PC-3 (cell line): ENCODE measurements at regions not wholly inside any gene's neighbourhood (a gene's known extent, or its start where the extent isn't known, plus 50 kb on each side); places are given as distances from the start of the nearest gene placed in this dataset.
"Not testable (repeated sequence)": the region's sequence is repeated elsewhere in the genome, so short reads cannot be mapped to it uniquely, and the experiment has no call there.

ENCODE experiments used
- ATAC-seq: fragments of 200-7000 bp; cut with Tn5 transposase; 2 replicates; pipeline ENCODE4 v1.9.1; 2020; ENCODE audit warnings: mild to moderate bottlenecking, moderate library complexity
- BruUV-seq: library from RNA; stranded (reverse); fragments of 400-500 nt; replicated peaks from 2 replicates; lab custom pipeline; 2021; lab: Mats Ljungman, UMichigan
- CTCF ChIA-PET: fragments of 300-600 bp; sonication (Branson Sonifier 250); formaldehyde crosslinking; loops from one replicate; lab custom pipeline; 2022; ENCODE audit warnings: antibody characterized with exemption; lab: Charles Lee
- POLR2A ChIA-PET: fragments of 300-600 bp; sonication (Branson Sonifier 250); formaldehyde crosslinking; loops from one replicate; lab custom pipeline; 2022; ENCODE audit warnings: antibody characterized with exemption; ENCODE audit not compliant: unreplicated experiment; lab: Charles Lee
- DNase-seq: peaks from one replicate; pipeline ENCODE4 v3.0.0-alpha.2; 2015
- H2AFZ ChIP-seq: fragments of 300-600 bp; sonication (generic); 2 replicates; pipeline ENCODE4 v1.6.0; 2016; ENCODE audit warnings: antibody characterized with exemption, low read length
- H3F3A ChIP-seq: fragments of 300-600 bp; sonication (generic); one replicate; pipeline ENCODE4 v1.6.0; 2017; ENCODE audit warnings: antibody characterized with exemption, low read length, control low read depth, mild to moderate bottlenecking; ENCODE audit not compliant: unreplicated experiment
- H3K27ac ChIP-seq: fragments of 300-600 bp; sonication (generic); 2 replicates; pipeline ENCODE4 v1.5.1; 2016; ENCODE audit warnings: mild to moderate bottlenecking, low read length
- H3K27me3 ChIP-seq: fragments of 300-600 bp; sonication (generic); 2 replicates; pipeline ENCODE4 v1.6.1; 2016; ENCODE audit warnings: low read length, mixed read lengths
- H3K36me3 ChIP-seq: fragments of 300-600 bp; sonication (generic); 2 replicates; pipeline ENCODE4 v1.6.1; 2016; ENCODE audit warnings: low read depth, mixed run types, low read length, mixed read lengths
- H3K4me1 ChIP-seq: fragments of 300-600 bp; sonication (generic); 2 replicates; pipeline ENCODE4 v1.5.1; 2016; ENCODE audit warnings: low read length; ENCODE audit not compliant: insufficient read depth
- H3K4me2 ChIP-seq: fragments of 300-600 bp; sonication (generic); 2 replicates; pipeline ENCODE4 v1.6.0; 2016; ENCODE audit warnings: low read length
- H3K4me3 ChIP-seq: fragments of 300-600 bp; sonication (generic); 2 replicates; pipeline ENCODE4 v1.5.1; 2016; ENCODE audit warnings: mild to moderate bottlenecking, low read length, mixed read lengths
- H3K79me2 ChIP-seq: fragments of 300-600 bp; sonication (generic); 2 replicates; pipeline ENCODE4 v1.6.1; 2017; ENCODE audit warnings: low read length, mixed read lengths
- H3K9ac ChIP-seq: fragments of 300-600 bp; sonication (generic); 2 replicates; pipeline ENCODE4 v1.6.0; 2016; ENCODE audit warnings: mild to moderate bottlenecking, low read length
- H3K9me2 ChIP-seq: fragments of 300-600 bp; sonication (generic); replicated peaks from 2 replicates; pipeline ENCODE4 v1.6.1; 2016; ENCODE audit warnings: mixed run types, low read length, mixed read lengths
- H3K9me3 ChIP-seq: fragments of 300-600 bp; sonication (generic); 2 replicates; pipeline ENCODE4 v1.6.1; 2016; ENCODE audit warnings: low read length, mixed read lengths
- H4K20me1 ChIP-seq: fragments of 300-600 bp; sonication (generic); 2 replicates; pipeline ENCODE4 v1.6.1; 2016; ENCODE audit warnings: low read length, mixed read lengths
- intact Hi-C: fragments of 100-400 bp; cut with micrococcal nuclease; formaldehyde crosslinking; loops from 2 replicates; pipeline ENCODE4 v1.9.0; 2023

GRCh38 chr21:7774219-7774618, 2747.2 kb upstream of the TPTE start:
- CTCF ChIA-PET, H3K4me3 ChIP-seq, H3K36me3 ChIP-seq, H3K27me3 ChIP-seq, DNase-seq, H3K27ac ChIP-seq, BruUV-seq, H3K4me2 ChIP-seq, ATAC-seq, H2AFZ ChIP-seq, POLR2A ChIA-PET, H4K20me1 ChIP-seq, intact Hi-C loops, H3F3A ChIP-seq, H3K9me2 ChIP-seq, H3K79me2 ChIP-seq, H3K4me1 ChIP-seq, H3K9me3 ChIP-seq, H3K9ac ChIP-seq: not testable (repeated sequence)

DNA sequence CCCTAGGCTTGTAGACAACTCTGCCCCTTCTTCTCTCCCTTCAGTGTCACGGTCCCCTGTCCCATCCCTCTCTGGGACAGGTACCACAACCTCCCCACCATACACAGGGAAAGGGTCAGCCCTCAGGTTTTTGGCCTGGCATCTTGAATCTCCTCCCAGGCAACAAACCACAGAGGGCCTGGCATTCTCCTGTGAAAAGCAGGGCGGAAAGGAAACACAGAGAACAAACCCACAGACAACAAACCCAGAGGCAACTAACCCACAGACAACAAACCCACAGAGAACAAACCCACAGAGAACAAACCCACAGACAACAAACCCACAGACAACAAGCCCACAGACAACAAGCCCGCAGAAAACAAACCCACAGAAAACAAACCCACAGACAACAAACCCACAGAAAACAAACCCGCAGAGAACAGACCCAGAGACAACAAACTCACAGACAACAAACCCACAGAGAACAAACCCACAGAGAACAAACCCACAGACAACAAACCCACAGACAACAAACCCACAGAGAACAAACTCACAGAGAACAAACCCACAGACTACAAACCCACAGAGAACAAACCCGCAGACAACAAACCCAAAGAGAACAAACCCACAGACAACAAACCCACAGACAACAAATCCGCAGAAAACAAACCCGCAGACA, 2745.9 kb upstream of the TPTE start:
- POLR2A ChIA-PET, H4K20me1 ChIP-seq, H3K4me1 ChIP-seq, ATAC-seq, CTCF ChIA-PET, H3K4me3 ChIP-seq, H3F3A ChIP-seq, H3K9me3 ChIP-seq, BruUV-seq, H3K36me3 ChIP-seq, H2AFZ ChIP-seq, H3K27ac ChIP-seq, H3K9me2 ChIP-seq, H3K9ac ChIP-seq, H3K27me3 ChIP-seq, intact Hi-C loops, H3K4me2 ChIP-seq, H3K79me2 ChIP-seq: not testable (repeated sequence)
- DNase-seq = peak; percentile 0

DNA sequence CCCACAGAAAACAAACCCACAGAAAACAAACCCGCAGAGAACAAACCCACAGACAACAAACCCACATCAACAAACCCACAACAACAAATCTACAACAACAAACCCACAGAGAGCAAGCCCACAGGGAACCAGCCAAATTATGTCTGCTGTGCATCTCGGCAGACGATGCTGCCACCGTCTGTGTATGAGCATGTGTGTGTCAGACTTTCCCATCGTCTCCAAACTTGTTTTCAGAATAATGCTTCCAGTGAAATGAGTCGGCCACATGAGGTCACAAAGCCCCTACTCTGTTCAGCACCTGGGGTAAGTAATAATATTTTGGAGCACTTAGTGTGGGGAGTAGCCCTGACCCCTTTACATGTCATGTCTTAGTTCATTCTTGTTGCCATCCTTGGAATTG, 2745.3 kb upstream of the TPTE start:
- H3F3A ChIP-seq, POLR2A ChIA-PET, H3K4me2 ChIP-seq, H3K36me3 ChIP-seq, H3K4me1 ChIP-seq, DNase-seq, BruUV-seq, H3K79me2 ChIP-seq, H4K20me1 ChIP-seq, H3K27ac ChIP-seq, H3K9ac ChIP-seq, H3K4me3 ChIP-seq, H3K27me3 ChIP-seq, CTCF ChIA-PET, H3K9me3 ChIP-seq, H2AFZ ChIP-seq, intact Hi-C loops, ATAC-seq, H3K9me2 ChIP-seq: not testable (repeated sequence)

GRCh38 chr21:7776622-7777021, 2744.8 kb upstream of the TPTE start:
- H3K9me2 ChIP-seq, H3K36me3 ChIP-seq, H3F3A ChIP-seq, CTCF ChIA-PET, ATAC-seq, H4K20me1 ChIP-seq, H3K4me1 ChIP-seq, BruUV-seq, H2AFZ ChIP-seq, H3K4me2 ChIP-seq, DNase-seq, H3K27ac ChIP-seq, H3K79me2 ChIP-seq, H3K27me3 ChIP-seq, intact Hi-C loops, H3K9ac ChIP-seq, POLR2A ChIA-PET, H3K4me3 ChIP-seq, H3K9me3 ChIP-seq: not testable (repeated sequence)

- H3K9me3 ChIP-seq, H2AFZ ChIP-seq, H3K9ac ChIP-seq, H3K9me2 ChIP-seq, ATAC-seq, H3K27ac ChIP-seq, H3F3A ChIP-seq, CTCF ChIA-PET, H4K20me1 ChIP-seq, POLR2A ChIA-PET, BruUV-seq, DNase-seq, H3K79me2 ChIP-seq, intact Hi-C loops, H3K36me3 ChIP-seq, H3K4me3 ChIP-seq, H3K4me2 ChIP-seq, H3K4me1 ChIP-seq, H3K27me3 ChIP-seq: not testable (repeated sequence)
Measured at GRCh38 chr21:7777289-7777688, 2744.1 kb upstream of the TPTE start.

DNA sequence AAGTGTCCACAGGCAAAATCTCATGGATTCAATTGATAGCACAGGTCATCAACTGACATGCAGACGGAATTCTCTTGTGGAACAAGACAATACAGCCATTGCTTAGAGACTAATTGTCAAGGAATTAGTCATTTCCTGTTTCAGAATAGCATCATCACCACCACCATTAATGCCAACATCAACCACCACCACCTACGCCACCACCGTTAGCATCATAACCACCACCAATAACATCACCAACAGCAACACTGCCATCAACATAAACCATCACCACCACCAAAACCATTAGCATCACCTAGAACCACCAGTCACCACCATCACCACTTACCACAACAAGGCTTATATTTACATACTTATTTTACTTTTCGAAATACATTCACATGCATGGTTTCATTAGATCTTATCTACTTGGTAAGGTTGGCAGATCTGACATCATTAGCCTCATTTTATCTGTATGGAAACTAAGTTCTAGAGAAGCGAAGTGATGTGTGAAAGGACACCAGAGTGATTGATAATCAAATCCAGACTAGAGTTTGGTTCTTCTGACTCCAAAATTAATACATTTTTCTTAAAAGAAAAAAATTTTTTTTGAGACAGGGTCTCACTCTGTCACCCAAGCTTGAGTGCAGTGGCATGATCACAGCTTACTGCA, 2733.8 kb upstream of the TPTE start:
- H3K9me3 ChIP-seq, H3K27ac ChIP-seq, H3K79me2 ChIP-seq, H3F3A ChIP-seq, H3K9me2 ChIP-seq, POLR2A ChIA-PET, DNase-seq, H3K9ac ChIP-seq, H3K4me3 ChIP-seq, H3K36me3 ChIP-seq, H3K4me1 ChIP-seq, BruUV-seq, H3K4me2 ChIP-seq, CTCF ChIA-PET, H4K20me1 ChIP-seq, ATAC-seq, intact Hi-C loops, H2AFZ ChIP-seq, H3K27me3 ChIP-seq: not testable (repeated sequence)
